ENCODE measurements at regions not wholly inside any gene's neighbourhood (a gene's known extent, or its start where the extent isn't known, plus 50 kb on each side); places are given as distances from the start of the nearest gene placed in this dataset.
A peak's percentile ranks its signal among the peaks of the same experiment; 100 is the strongest.
"Not testable (repeated sequence)": the region's sequence is repeated elsewhere in the genome, so short reads cannot be mapped to it uniquely, and the experiment has no call there.

DNA sequence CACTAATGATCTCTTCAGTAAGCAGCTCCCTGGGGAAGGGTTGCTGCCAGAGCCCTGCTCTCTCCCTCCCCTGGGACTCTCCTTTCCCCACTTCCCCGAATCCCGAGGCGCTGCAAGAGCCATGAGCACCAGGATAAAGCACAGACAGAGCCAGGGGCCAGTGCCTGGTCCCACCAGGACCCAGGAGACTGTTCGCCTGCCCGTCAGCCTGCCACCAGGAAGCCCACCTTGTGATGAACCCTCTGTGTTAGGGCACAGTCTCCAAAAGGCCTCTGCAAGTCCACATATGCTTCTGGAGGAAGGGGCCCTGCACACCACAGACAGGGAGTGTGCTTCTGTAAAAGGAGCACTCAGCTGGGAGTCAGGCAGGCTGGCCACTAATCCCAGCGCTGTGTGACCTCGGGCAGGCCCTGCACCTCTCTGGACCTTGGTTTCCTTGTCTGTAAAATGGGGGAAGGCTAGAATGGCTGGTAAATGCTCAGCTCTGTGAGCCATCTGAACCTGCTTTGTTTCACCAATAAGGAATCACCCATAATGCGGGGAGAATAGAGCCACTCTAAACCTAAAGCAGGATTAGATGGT is 209.4 kb downstream of the TBC1D2B start:
- H3K4me1 Mint-ChIP-seq (ENCODE audit: low read depth); H3K27me3 Mint-ChIP-seq (ENCODE audit: low read depth); H3K9me3 Mint-ChIP-seq (ENCODE audit: insufficient read depth); ATAC-seq; H3K36me3 Mint-ChIP-seq (ENCODE audit: low read depth); H3K4me3 Mint-ChIP-seq; DNase-seq; POLR2A ChIA-PET; H3K27ac Mint-ChIP-seq; CTCF ChIA-PET: not testable (repeated sequence)

DNA sequence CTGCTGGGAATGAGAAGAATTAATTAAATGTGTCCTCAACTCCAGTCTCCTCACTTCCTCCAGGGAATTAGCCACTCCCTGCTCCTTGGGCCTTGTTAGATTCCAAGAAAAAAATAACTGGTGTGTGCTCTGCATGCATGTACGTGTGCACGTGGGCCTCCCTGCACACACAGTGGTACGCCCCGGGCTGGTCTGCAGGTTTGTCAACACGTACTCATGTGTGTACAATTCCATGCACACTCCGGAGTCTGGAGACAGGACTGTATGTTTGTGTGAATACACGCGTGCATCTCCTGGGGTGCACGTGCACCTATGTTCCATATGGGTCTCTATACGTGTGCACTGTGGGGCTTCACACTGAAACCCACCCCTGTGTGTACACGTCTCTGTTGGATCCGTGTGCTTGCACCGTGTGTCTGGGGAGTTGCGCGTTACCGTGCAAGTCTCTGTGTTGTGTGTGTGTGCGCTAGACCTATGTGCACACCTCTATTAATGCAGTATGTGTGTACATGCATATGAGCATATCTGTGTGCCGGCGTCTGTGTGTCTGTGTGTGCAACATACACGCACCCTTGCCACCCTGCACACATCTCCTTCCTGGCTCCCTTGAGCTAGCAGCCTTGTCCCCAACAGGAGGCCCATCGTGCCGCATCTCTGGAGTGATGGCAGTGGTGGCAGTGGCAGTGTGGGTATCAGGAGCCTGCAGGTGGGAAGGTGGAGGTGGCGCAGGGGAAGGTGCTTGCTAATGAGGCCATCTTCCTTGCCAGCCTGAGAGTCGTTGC is 210.1 kb downstream of the TBC1D2B start:
- ATAC-seq (no peak), DNase-seq (no peak)
- ChIA-PET CTCF (no interaction called here), POLR2A (no interaction called here)
- H3K4me3 Mint-ChIP-seq, result no peak overlapping the region
- H3K4me1 Mint-ChIP-seq (ENCODE audit: low read depth), result no peaks in the 10 kb centered on the region
- H3K27me3 Mint-ChIP-seq (ENCODE audit: low read depth), result no peaks in the 10 kb centered on the region
- no peaks in the 10 kb centered on the region for H3K36me3 Mint-ChIP-seq (ENCODE audit: low read depth)
- no peaks in the 10 kb centered on the region for H3K9me3 Mint-ChIP-seq (ENCODE audit: insufficient read depth)
- no peak overlapping the region for H3K27ac Mint-ChIP-seq

DNA sequence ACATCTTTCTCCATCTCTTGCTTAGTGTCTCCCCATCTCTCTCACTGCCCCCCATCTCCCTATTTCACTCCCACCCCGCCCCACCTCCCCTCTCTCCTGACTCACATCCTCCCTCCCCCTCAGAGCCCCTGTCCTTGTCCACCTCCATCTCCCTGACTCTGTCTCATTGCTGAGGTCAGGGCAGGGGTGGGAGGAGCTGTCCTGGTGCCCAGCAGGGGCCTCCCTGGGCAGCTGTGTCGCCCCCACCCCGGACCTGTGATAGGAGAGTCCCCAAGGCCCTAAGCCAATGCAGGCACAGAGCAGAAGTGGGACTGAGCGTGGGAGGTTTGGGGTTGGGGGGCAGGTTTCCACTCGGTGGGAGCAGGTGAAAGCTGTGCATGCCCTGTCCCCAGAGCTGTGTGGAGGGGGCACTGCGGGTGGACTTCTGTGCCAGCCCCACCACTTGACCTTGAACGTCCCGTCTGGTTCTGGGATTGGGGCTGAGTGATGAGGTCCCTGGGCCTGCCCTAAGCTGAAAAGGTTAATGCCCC is 210.8 kb downstream of the TBC1D2B start:
- no peak overlapping the region for H3K27ac Mint-ChIP-seq
- H3K4me1 Mint-ChIP-seq (ENCODE audit: low read depth), result no peaks in the 10 kb centered on the region

DNA sequence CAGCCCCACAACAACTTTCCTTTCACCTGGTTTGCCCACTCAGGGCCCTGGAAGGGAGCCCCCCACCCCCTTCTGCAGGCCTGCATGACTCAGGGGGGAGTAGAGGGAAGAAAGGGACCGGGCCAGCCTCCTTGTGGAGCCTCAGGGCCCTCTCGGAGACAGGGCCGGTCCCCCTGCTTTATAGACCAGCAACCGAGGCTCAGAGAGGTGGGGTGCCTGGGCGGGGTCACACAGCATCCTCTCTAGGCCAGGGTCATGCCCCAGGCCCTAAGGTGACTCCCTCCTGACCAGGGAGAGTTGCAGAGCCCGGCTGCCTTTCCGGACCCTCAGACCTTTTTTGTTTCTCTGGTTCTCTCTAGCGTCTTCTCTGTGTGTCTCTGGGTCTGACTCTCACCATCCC is 211.3 kb downstream of the TBC1D2B start:
- H3K4me1 Mint-ChIP-seq (ENCODE audit: low read depth), result no peaks in the 10 kb centered on the region
- POLR2A ChIA-PET, result no interaction called here
- no peak overlapping the region for H3K4me3 Mint-ChIP-seq
- H3K9me3 Mint-ChIP-seq (ENCODE audit: insufficient read depth), result no peaks in the 10 kb centered on the region
- ATAC-seq, result no peak
- no peaks in the 10 kb centered on the region for H3K27me3 Mint-ChIP-seq (ENCODE audit: low read depth)
- H3K27ac Mint-ChIP-seq, result no peak overlapping the region
- CTCF ChIA-PET, result no interaction called here
- no peaks in the 10 kb centered on the region for H3K36me3 Mint-ChIP-seq (ENCODE audit: low read depth)
- DNase-seq, result no peak

More for the DNA sequence above, 210.8 kb downstream of the TBC1D2B start:
- H3K36me3 Mint-ChIP-seq (ENCODE audit: low read depth), result no peaks in the 10 kb centered on the region
- H3K27me3 Mint-ChIP-seq (ENCODE audit: low read depth), result no peaks in the 10 kb centered on the region
- no peak for ATAC-seq
- ChIA-PET POLR2A (no interaction called here), CTCF (no interaction called here)
- no peak for DNase-seq
- H3K4me3 Mint-ChIP-seq, result no peak overlapping the region
- H3K9me3 Mint-ChIP-seq (ENCODE audit: insufficient read depth), result no peaks in the 10 kb centered on the region

DNA sequence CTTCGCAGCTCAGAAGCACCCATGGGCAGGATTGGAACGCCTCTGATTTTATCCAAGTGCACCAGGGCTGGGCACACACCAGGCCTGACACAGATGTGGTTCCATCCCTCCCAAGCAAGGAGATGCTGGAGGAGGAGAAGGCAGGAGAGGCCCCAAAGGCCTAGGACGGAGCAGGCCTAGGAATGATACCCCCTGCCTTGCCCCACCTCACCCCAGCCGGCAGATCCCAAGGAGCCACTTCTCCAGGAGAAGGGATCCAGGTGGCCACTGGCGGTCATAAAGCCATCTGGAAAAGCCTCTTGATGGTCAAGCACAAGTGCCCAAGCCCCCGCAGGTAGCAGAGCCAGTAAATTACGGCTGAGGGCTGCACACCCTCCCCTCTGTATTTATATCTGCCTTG is 211.8 kb downstream of the TBC1D2B start:
- POLR2A ChIA-PET, result no interaction called here
- H3K9me3 Mint-ChIP-seq (ENCODE audit: insufficient read depth), result no peaks in the 10 kb centered on the region
- H3K4me3 Mint-ChIP-seq, result no peak overlapping the region
- CTCF ChIA-PET, result no interaction called here
- ATAC-seq, result no peak
- H3K36me3 Mint-ChIP-seq (ENCODE audit: low read depth), result no peaks in the 10 kb centered on the region
- no peaks in the 10 kb centered on the region for H3K4me1 Mint-ChIP-seq (ENCODE audit: low read depth)
- no peaks in the 10 kb centered on the region for H3K27me3 Mint-ChIP-seq (ENCODE audit: low read depth)
- no peak for DNase-seq
- no peak overlapping the region for H3K27ac Mint-ChIP-seq

DNA sequence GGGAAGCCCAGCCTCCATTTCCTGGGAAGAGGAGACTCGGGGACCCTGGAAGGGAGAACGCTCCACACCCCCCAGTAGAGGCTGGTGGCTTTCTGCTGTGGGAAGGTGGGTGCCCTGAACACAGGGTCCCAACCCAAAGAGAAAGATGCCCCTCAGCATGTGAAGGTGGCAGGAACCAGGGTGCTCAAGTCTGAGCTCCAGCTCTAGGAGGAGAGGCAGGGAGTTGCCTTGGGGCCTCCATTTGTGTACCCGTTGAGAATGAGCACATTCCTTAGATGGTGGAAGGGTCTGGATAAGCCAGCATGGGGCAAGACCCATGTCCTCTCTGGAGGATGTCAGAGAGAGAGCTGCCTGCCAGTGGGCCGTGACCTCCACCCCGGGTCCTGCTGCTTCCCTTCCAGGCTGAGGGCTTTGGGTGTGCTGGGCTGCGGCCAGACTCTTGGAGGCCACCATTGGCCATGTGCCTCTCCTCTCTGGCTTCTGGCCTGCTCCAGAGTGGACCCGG is 212.4 kb downstream of the TBC1D2B start:
- H3K36me3 Mint-ChIP-seq (ENCODE audit: low read depth), result no peaks in the 10 kb centered on the region
- ChIA-PET CTCF (no interaction called here), POLR2A (no interaction called here)
- DNase-seq (no peak), ATAC-seq (no peak)
- no peak overlapping the region for H3K27ac Mint-ChIP-seq
- no peaks in the 10 kb centered on the region for H3K4me1 Mint-ChIP-seq (ENCODE audit: low read depth)
- no peak overlapping the region for H3K4me3 Mint-ChIP-seq
- H3K9me3 Mint-ChIP-seq (ENCODE audit: insufficient read depth), result no peaks in the 10 kb centered on the region
- H3K27me3 Mint-ChIP-seq (ENCODE audit: low read depth), result no peaks in the 10 kb centered on the region

DNA sequence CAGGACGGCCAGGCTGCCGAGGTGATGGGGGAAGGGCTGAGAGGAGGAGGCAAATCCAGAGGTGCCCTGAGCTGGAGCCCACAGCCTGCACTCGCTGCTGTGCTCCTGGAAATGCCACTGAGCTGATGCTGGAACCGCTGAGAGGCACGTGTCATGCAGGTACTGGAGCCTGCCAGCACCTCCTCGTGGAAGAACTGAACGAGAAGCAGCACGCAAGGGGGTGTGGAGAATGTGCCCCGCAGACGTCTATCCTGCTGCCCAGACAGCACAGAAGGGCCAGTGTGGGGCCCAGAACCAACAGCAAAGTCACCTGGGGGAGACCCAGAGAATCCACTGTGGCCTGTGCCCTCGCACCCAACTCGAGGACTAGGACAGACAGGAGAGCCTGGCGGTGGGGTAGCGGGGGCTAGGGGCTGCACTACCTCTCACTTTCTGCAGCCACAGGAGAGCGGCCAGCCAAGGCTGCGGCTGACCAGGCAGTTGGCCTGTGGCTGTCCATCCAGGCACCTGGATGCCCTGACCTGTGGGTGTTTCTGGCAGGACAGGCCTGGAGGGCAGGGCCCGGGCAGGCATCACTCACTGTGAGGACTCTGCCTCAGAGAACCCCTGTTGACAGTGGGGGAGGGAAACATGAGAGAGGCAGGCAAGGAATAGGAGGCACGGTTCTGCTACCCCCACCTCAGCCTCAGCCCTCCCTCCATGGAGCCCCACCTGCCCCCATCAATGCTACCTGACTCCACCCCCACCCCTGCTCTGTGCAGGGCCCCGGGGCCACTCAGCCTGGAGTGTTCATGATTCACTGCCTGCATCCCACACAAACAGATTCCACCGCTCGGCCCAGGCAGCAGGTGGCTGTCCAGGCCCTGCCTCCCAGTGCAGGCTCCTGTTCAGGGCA is 213.1 kb downstream of the TBC1D2B start:
- DNase-seq (no peak), ATAC-seq (no peak)
- Mint-ChIP-seq H3K9me3 (ENCODE audit: insufficient read depth) (no peaks in the 10 kb centered on the region), H3K27me3 (ENCODE audit: low read depth) (no peaks in the 10 kb centered on the region), H3K4me3 (no peak overlapping the region), H3K36me3 (ENCODE audit: low read depth) (no peaks in the 10 kb centered on the region), H3K27ac (no peak overlapping the region), H3K4me1 (ENCODE audit: low read depth) (no peaks in the 10 kb centered on the region)
- POLR2A ChIA-PET, result no interaction called here
- CTCF ChIA-PET, result no interaction called here

DNA sequence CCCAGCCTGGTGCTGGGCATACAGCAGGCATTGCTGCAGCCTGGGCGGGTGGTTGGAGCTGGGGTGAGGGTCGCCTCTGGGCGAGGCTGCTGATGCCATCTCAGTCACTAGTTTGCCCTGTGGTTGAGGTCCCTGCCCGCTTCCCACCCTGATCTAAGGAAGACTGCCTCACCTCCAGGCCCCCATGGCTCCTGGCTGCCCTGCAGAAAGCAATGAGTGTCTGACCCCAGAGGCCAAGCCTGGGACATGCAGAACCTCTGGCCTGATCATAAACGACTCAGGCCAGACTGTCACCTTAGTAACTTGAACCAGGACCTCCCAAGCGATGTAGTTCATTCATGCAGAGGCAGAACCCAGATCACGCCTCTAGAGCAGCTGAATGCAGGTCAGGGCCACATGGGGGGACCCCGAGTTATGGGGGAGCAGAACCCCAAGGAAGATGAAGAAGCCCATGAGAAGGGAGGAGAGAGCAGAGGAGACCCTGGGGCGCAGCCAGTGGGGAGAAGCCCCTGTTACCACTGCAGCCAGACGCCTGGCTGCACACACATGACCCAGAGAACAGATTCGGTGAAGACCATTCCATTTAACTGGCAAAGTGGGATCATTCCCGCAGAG is 213.9 kb downstream of the TBC1D2B start:
- DNase-seq (no peak), ATAC-seq (no peak)
- no peaks in the 10 kb centered on the region for H3K36me3 Mint-ChIP-seq (ENCODE audit: low read depth)
- H3K27me3 Mint-ChIP-seq (ENCODE audit: low read depth), result no peaks in the 10 kb centered on the region
- H3K4me3 Mint-ChIP-seq, result no peak overlapping the region
- H3K27ac Mint-ChIP-seq, result no peak overlapping the region
- no peaks in the 10 kb centered on the region for H3K9me3 Mint-ChIP-seq (ENCODE audit: insufficient read depth)
- CTCF ChIA-PET, result no interaction called here
- POLR2A ChIA-PET, result no interaction called here
- H3K4me1 Mint-ChIP-seq (ENCODE audit: low read depth), result no peaks in the 10 kb centered on the region

DNA sequence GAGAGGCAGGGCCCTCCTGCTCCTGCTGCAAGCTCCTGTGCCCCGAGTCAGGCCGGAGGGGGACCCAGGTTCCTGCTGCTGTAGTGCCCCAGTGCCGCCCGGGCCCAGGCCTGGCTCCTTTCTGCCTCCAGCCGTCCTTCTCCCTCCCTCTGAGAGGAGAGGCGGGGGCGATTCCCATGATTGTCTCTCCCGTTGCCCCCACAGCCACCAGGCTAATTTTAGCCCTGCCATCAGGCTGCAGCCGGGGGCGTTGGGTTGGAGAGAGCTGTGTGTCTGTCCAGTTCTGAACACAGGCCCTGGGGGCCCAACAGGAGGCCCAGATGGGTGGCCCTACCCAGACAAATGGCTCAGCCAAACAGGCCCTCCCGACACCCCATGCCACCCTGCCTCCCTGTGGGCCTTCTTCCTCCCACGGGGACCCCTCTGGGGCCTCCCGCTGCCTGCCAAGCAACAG is 214.8 kb downstream of the TBC1D2B start:
- ChIA-PET POLR2A (no interaction called here), CTCF (no interaction called here)
- H3K4me3 Mint-ChIP-seq, result no peak overlapping the region
- H3K4me1 Mint-ChIP-seq (ENCODE audit: low read depth), result no peaks in the 10 kb centered on the region
- no peaks in the 10 kb centered on the region for H3K36me3 Mint-ChIP-seq (ENCODE audit: low read depth)
- no peak overlapping the region for H3K27ac Mint-ChIP-seq
- ATAC-seq (no peak), DNase-seq (no peak)
- H3K9me3 Mint-ChIP-seq (ENCODE audit: insufficient read depth), result no peaks in the 10 kb centered on the region
- H3K27me3 Mint-ChIP-seq (ENCODE audit: low read depth), result no peaks in the 10 kb centered on the region

DNA sequence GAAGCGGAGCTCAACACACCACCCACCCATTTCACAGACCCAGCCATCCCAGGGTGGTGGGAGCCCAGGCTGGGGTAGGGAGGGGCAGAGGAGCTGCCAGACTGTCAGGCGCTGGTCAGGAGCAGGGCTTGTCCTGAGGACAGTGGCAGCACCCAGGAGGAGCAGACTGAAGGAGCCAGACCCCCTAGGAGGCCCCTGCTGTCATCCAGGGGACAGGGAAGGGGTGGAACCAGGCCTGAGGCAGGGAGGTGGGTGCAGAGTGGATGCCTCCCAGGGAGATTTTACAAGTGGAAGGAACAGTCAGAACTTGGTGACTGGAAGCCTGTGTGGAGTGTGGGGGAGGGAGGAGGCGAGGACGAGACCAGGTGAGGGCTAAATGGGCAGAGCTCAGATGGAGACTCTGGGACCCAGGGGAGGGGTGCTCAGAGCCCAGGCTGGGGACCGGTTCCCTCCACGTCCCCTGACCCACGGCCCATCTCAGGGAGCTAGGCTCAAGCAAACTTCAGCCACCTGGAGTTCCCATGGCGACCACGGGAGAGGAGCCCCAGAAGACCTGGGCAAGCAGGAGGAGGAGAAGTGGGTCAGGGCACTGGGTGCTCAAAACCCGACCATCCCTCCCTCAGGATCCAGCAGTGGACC is 215.4 kb downstream of the TBC1D2B start:
- H3K4me1 Mint-ChIP-seq (ENCODE audit: low read depth); H3K27ac Mint-ChIP-seq; H3K36me3 Mint-ChIP-seq (ENCODE audit: low read depth); DNase-seq; POLR2A ChIA-PET; CTCF ChIA-PET; ATAC-seq; H3K27me3 Mint-ChIP-seq (ENCODE audit: low read depth); H3K4me3 Mint-ChIP-seq; H3K9me3 Mint-ChIP-seq (ENCODE audit: insufficient read depth): not testable (repeated sequence)

DNA sequence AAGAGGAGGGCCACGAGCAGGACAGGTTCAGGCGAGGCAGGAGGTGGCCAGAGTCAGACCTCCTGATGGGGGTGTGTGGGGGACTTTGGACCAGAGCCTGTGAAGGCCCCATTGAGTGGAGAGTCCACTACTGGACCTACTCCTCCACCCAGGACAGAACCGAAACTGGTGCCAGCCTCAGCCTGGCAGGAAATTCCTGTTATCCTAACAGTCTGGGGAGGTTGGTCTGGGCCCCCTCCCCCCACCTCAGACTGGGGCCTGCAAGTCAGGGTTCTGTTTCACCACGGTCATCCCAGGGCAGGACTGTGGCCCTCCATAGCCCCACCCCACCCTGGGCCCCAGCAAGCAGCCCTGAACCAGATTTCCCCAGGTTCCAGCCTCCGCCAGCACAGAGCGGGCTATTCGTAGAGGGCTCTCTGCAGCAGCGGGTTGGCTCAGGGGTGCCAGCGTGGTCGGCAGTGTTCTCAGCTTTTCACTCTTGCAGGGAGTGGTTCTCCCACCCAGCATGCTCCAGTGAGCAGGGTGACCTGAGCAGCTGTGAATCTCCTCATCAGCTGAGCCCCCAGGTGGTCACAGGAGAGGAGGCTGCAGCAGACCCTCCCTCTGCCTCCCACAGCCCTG is 217.3 kb downstream of the TBC1D2B start:
- Mint-ChIP-seq H3K9me3 (ENCODE audit: insufficient read depth) (no peaks in the 10 kb centered on the region), H3K27me3 (ENCODE audit: low read depth) (peaks cover 3% of the 10 kb centered on the region), H3K4me3 (no peak overlapping the region), H3K4me1 (ENCODE audit: low read depth) (no peaks in the 10 kb centered on the region), H3K36me3 (ENCODE audit: low read depth) (no peaks in the 10 kb centered on the region), H3K27ac (peak overlapping the region; percentile 20)
- CTCF ChIA-PET, result no interaction called here
- ATAC-seq (no peak), DNase-seq (no peak)
- POLR2A ChIA-PET, result no interaction called here

Measured in activated CD8-positive, alpha-beta T cell treated with anti-CD3 and anti-CD28 coated beads, Interleukin-2, amount 10 ng/mL, durations not matched to agents 7 days and 5 days (primary cell).